ENCODE measurements at regions not wholly inside any gene's neighbourhood (a gene's known extent, or its start where the extent isn't known, plus 50 kb on each side); places are given as distances from the start of the nearest gene placed in this dataset.

- Histone ChIP-seq H3K4me3 (no peak overlapping the region), H3K36me3 (no peaks in the 10 kb centered on the region), H3K9me3 (peaks cover 0 to 6% (median 0%) of the 10 kb centered on the region in 4 donors), H3K4me1 (no peaks in the 10 kb centered on the region), H3K27ac (no peak overlapping the region), H3K27me3 (no peaks in the 10 kb centered on the region)
- WGBS, 5 donors: 40 to 73% (median 52%) methylated on average over 1 of the region's 1 CpG
- no peak for TF ChIP-seq EP300 (IDR thresholded peaks at IDR 0.05)
- TF ChIP-seq CTCF (IDR thresholded peaks at IDR 0.05): no peak
- TF ChIP-seq POLR2AphosphoS5 (IDR thresholded peaks at IDR 0.05): no peak
- no peak for TF ChIP-seq POLR2A (IDR thresholded peaks at IDR 0.05)
- intact Hi-C loops (cut with DNase I; ENCODE audit: low total_unique reads): no loop called here
- no peak for DNase-seq
Observed at GRCh38 chr9:1938135-1938534, 77.0 kb upstream of the SMARCA2 start.

- no peaks in the 10 kb centered on the region for H3K36me3 ChIP-seq
Observed at GRCh38 chr9:1938675-1939170, 76.4 kb upstream of the SMARCA2 start.

GRCh38 chr9:1939466-1939865 lies 75.7 kb upstream of the SMARCA2 start:
- DNase-seq: no peak
- whole genome bisulfite sequencing, 5 donors: 87 to 94% (median 91%) methylated on average over 1 of the region's 1 CpG
- Histone ChIP-seq H3K4me3 (no peak overlapping the region), H3K4me1 (no peaks in the 10 kb centered on the region), H3K9me3 (peaks cover 0 to 6% (median 0%) of the 10 kb centered on the region in 4 donors), H3K27me3 (no peaks in the 10 kb centered on the region), H3K27ac (no peak overlapping the region), H3K36me3 (no peaks in the 10 kb centered on the region)
- TF ChIP-seq POLR2AphosphoS5 (IDR thresholded peaks at IDR 0.05): no peak
- TF ChIP-seq POLR2A (IDR thresholded peaks at IDR 0.05): no peak
- TF ChIP-seq CTCF (IDR thresholded peaks at IDR 0.05): no peak
- no peak for TF ChIP-seq EP300 (IDR thresholded peaks at IDR 0.05)
- intact Hi-C loops (cut with DNase I; ENCODE audit: low total_unique reads): no loop called here

More at GRCh38 chr9:1938675-1939170, 76.4 kb upstream of the SMARCA2 start:
- Histone ChIP-seq H3K27ac (no peak overlapping the region), H3K9me3 (peaks cover 0 to 6% (median 0%) of the 10 kb centered on the region in 4 donors), H3K4me3 (no peak overlapping the region), H3K4me1 (no peaks in the 10 kb centered on the region), H3K27me3 (no peaks in the 10 kb centered on the region)
- TF ChIP-seq EP300 (IDR thresholded peaks at IDR 0.05) (no peak), POLR2AphosphoS5 (IDR thresholded peaks at IDR 0.05) (no peak), CTCF (IDR thresholded peaks at IDR 0.05) (no peak), POLR2A (IDR thresholded peaks at IDR 0.05) (no peak)
- intact Hi-C loops (cut with DNase I; ENCODE audit: low total_unique reads): no loop called here
- no peak for DNase-seq
- WGBS, 5 donors: 68 to 89% (median 82%) methylated on average over 2 of the region's 2 CpGs

- Histone ChIP-seq H3K36me3 (no peaks in the 10 kb centered on the region), H3K4me3 (no peak overlapping the region), H3K27ac (no peak overlapping the region), H3K27me3 (no peaks in the 10 kb centered on the region), H3K4me1 (no peaks in the 10 kb centered on the region), H3K9me3 (peaks cover 0 to 6% (median 0%) of the 10 kb centered on the region in 4 donors)
- intact Hi-C loops (cut with DNase I; ENCODE audit: low total_unique reads): no loop called here
- peak; percentile 27 to 51 for DNase-seq
- 44 to 54% (median 52%) methylated on average over 7 of the region's 7 CpGs for WGBS, 5 donors
- peak in 4 of 7 experiments; percentile 32 to 46 (median 40) for TF ChIP-seq CTCF (IDR thresholded peaks at IDR 0.05)
- no peak for TF ChIP-seq POLR2A (IDR thresholded peaks at IDR 0.05)
Observed at GRCh38 chr9:1939926-1940368, 75.2 kb upstream of the SMARCA2 start.

All from stomach (tissue), 8 donors.